ENCODE measurements at regions not wholly inside any gene's neighbourhood (a gene's known extent, or its start where the extent isn't known, plus 50 kb on each side); places are given as distances from the start of the nearest gene placed in this dataset.

DNA sequence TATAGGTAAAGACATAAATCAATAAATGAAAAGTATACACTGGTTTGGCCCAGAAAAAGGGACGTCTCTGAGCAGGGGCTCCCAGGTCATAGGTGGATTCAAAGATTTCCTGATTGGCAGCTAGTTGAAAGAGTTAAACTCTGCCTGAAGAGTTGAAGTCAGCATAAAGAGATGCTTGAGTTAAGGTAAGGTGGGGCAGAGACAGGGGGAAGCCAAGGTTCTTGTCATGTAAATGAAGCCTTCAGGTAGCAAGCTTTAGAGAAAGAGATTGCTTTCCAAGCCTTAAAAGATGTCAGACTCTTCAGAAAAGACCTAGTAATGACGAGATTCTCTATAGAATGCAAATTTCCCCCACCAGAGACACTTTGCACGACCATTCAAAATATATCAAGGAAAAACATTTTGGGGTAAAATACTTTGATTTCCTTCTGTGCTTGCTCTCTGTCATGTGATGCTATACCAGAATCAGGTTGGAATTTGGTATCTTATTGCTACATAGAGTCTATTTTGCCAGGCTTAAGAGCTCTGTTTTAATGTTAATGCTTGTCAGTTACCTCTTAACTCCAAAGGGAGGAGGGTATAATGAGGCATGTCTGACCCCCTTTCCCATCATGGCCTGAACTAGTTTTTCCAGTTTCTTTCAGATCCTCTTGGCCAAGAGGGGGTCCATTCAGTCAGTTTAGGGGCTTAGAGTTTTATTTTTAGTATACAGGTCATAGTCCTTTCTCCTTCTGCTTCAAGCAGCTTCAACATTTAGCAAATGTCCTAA, 429.6 kb downstream of the ADRA2A start:
- no peaks in the 10 kb centered on the region for H3K36me3 ChIP-seq
- H3K4me3 ChIP-seq = no peak overlapping the region
- DNase-seq = no peak
- intact Hi-C loops (cut with DNase I; ENCODE audit: low total_unique reads) = no loop called here
- no peak overlapping the region for H3K27ac ChIP-seq
- H3K27me3 ChIP-seq = no peaks in the 10 kb centered on the region
- H3K4me1 ChIP-seq = no peaks in the 10 kb centered on the region
- TF ChIP-seq POLR2A (IDR thresholded peaks at IDR 0.05) = no peak
- TF ChIP-seq, protein P1, sequence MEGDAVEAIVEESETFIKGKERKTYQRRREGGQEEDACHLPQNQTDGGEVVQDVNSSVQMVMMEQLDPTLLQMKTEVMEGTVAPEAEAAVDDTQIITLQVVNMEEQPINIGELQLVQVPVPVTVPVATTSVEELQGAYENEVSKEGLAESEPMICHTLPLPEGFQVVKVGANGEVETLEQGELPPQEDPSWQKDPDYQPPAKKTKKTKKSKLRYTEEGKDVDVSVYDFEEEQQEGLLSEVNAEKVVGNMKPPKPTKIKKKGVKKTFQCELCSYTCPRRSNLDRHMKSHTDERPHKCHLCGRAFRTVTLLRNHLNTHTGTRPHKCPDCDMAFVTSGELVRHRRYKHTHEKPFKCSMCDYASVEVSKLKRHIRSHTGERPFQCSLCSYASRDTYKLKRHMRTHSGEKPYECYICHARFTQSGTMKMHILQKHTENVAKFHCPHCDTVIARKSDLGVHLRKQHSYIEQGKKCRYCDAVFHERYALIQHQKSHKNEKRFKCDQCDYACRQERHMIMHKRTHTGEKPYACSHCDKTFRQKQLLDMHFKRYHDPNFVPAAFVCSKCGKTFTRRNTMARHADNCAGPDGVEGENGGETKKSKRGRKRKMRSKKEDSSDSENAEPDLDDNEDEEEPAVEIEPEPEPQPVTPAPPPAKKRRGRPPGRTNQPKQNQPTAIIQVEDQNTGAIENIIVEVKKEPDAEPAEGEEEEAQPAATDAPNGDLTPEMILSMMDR (IDR thresholded peaks at IDR 0.05) = no peak
- H3K9me3 ChIP-seq = no peaks in the 10 kb centered on the region

DNA sequence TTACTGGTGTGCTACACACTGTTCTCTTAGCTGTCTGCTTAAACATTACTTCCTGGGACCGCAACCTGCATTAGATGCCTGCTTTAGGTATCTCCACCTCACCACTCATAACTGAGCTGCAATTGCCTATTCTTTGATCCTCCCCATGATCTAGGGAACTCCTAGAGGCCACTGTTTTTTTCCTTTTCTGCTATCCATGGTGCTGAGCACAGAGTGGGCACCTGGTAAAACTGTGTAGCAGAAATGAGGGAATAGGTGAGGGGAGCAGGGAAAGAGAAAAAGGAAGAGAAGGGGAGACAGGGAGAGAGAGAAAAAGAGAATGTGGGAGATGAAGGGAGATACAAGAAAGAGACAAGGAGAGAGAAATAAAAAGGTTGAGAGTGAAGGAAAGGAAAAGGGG, 434.9 kb downstream of the ADRA2A start:
- Histone ChIP-seq H3K36me3 (no peaks in the 10 kb centered on the region), H3K27ac (no peak overlapping the region), H3K4me1 (no peaks in the 10 kb centered on the region), H3K27me3 (no peaks in the 10 kb centered on the region), H3K4me3 (no peak overlapping the region), H3K9me3 (no peaks in the 10 kb centered on the region)
- TF ChIP-seq POLR2A (IDR thresholded peaks at IDR 0.05) = no peak
- TF ChIP-seq, protein P1 (IDR thresholded peaks at IDR 0.05) = no peak
- DNase-seq = no peak
- intact Hi-C loops (cut with DNase I; ENCODE audit: low total_unique reads) = no loop called here

DNA sequence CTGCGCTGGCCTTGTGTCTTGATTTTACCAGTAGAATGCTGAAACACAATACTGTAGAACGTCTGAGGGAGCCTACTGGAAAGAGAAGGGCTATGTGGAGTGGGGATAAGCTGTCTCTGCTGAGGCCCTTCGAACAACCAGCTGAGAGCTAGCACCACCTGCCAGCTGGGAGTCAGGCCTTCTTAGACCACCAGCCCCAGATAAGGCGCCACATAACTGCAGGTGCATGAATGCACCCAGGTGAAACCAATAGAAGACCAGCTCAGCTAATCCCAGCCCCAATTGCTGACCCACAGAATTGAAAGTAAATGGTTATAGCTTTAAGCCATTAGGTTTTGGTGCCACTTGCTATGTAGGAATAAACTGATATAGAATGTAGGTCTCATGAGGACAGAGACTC, 438.4 kb downstream of the ADRA2A start:
- Histone ChIP-seq H3K9me3 (no peaks in the 10 kb centered on the region), H3K4me1 (no peaks in the 10 kb centered on the region), H3K27me3 (no peaks in the 10 kb centered on the region), H3K36me3 (no peaks in the 10 kb centered on the region), H3K27ac (no peak overlapping the region), H3K4me3 (no peak overlapping the region)
- TF ChIP-seq, protein P1 (IDR thresholded peaks at IDR 0.05) = no peak
- TF ChIP-seq POLR2A (IDR thresholded peaks at IDR 0.05) = no peak
- intact Hi-C loops (cut with DNase I; ENCODE audit: low total_unique reads) = no loop called here
- no peak for DNase-seq

- H3K27ac ChIP-seq = no peak overlapping the region
- H3K9me3 ChIP-seq = no peaks in the 10 kb centered on the region
- H3K36me3 ChIP-seq = no peaks in the 10 kb centered on the region
- no peaks in the 10 kb centered on the region for H3K4me1 ChIP-seq
- H3K27me3 ChIP-seq = no peaks in the 10 kb centered on the region
- TF ChIP-seq POLR2A (IDR thresholded peaks at IDR 0.05) = no peak
- TF ChIP-seq, protein P1 (IDR thresholded peaks at IDR 0.05) = no peak
- intact Hi-C loops (cut with DNase I; ENCODE audit: low total_unique reads) = no loop called here
- no peak overlapping the region for H3K4me3 ChIP-seq
- DNase-seq = no peak
Measured at GRCh38 chr10:111515706-111516105, 438.9 kb downstream of the ADRA2A start.

DNA sequence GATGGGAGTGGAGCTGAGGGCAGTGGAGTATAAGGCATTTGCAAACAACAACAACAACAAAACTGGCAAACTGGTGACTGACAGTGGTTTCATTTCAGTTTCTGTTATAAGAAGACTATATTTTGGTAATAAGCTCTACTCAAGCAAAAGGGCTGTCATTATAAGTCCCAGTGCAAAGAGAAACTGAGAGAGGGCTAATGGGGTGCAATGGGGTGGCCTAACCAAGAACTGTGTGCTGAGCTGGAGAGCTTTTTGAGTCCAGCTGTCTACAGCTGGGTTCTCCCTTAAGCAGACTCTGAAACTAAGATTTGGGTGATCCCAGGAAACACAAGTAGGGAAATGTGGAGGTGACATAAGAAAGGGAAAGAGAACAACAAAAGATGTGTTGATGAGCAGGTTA, 439.3 kb downstream of the ADRA2A start:
- no peak for DNase-seq
- Histone ChIP-seq H3K4me1 (no peaks in the 10 kb centered on the region), H3K4me3 (no peak overlapping the region), H3K27me3 (no peaks in the 10 kb centered on the region), H3K36me3 (no peaks in the 10 kb centered on the region), H3K9me3 (no peaks in the 10 kb centered on the region), H3K27ac (no peak overlapping the region)
- TF ChIP-seq, protein P1 (IDR thresholded peaks at IDR 0.05) = no peak
- no peak for TF ChIP-seq POLR2A (IDR thresholded peaks at IDR 0.05)
- intact Hi-C loops (cut with DNase I; ENCODE audit: low total_unique reads) = no loop called here
